ENCODE measurements at regions not wholly inside any gene's neighbourhood (a gene's known extent, or its start where the extent isn't known, plus 50 kb on each side); places are given as distances from the start of the nearest gene placed in this dataset.

- TF ChIP-seq POLR2AphosphoS5 (IDR thresholded peaks at IDR 0.05) (no peak), POLR2A (IDR thresholded peaks at IDR 0.05) (no peak), CTCF (IDR thresholded peaks at IDR 0.05) (no peak)
- no peaks in the 10 kb centered on the region for H3K27me3 ChIP-seq
- no peaks in the 10 kb centered on the region for H3K9me3 ChIP-seq
- H3K4me1 ChIP-seq: no peaks in the 10 kb centered on the region
- intact Hi-C loops (cut with DNase I; ENCODE audit: low total_unique reads): no loop called here
- H3K36me3 ChIP-seq: no peaks in the 10 kb centered on the region
- no peak for DNase-seq (ENCODE audit: low spot score in 2 of 2)
- no peak overlapping the region for H3K4me3 ChIP-seq
- no peak overlapping the region for H3K27ac ChIP-seq
Observed at GRCh38 chr14:76696361-76696760, 64.9 kb upstream of the VASH1 start.

GRCh38 chr14:76696791-76697190 is 64.5 kb upstream of the VASH1 start:
- H3K27ac ChIP-seq: no peak overlapping the region
- H3K36me3 ChIP-seq: no peaks in the 10 kb centered on the region
- TF ChIP-seq CTCF (IDR thresholded peaks at IDR 0.05): no peak
- TF ChIP-seq POLR2A (IDR thresholded peaks at IDR 0.05): no peak
- no peak for TF ChIP-seq POLR2AphosphoS5 (IDR thresholded peaks at IDR 0.05)
- no peaks in the 10 kb centered on the region for H3K4me1 ChIP-seq
- intact Hi-C loops (cut with DNase I; ENCODE audit: low total_unique reads): no loop called here
- no peaks in the 10 kb centered on the region for H3K27me3 ChIP-seq
- DNase-seq (ENCODE audit: low spot score in 2 of 2): no peak
- H3K4me3 ChIP-seq: no peak overlapping the region
- no peaks in the 10 kb centered on the region for H3K9me3 ChIP-seq

GRCh38 chr14:76697246-76697905 is 63.9 kb upstream of the VASH1 start:
- no peak overlapping the region for H3K27ac ChIP-seq

GRCh38 chr14:76698191-76698590 is 63.1 kb upstream of the VASH1 start:
- Histone ChIP-seq H3K36me3 (no peaks in the 10 kb centered on the region), H3K9me3 (no peaks in the 10 kb centered on the region), H3K27ac (no peak overlapping the region), H3K4me1 (no peaks in the 10 kb centered on the region), H3K4me3 (no peak overlapping the region), H3K27me3 (no peaks in the 10 kb centered on the region)
- intact Hi-C loops (cut with DNase I; ENCODE audit: low total_unique reads): no loop called here
- DNase-seq (ENCODE audit: low spot score in 2 of 2): peak in 1 of 2 donors; percentile 10
- TF ChIP-seq CTCF (IDR thresholded peaks at IDR 0.05) (no peak), POLR2A (IDR thresholded peaks at IDR 0.05) (no peak), POLR2AphosphoS5 (IDR thresholded peaks at IDR 0.05) (no peak)

More at GRCh38 chr14:76697246-76697905, 63.9 kb upstream of the VASH1 start:
- TF ChIP-seq POLR2AphosphoS5 (IDR thresholded peaks at IDR 0.05) (no peak), POLR2A (IDR thresholded peaks at IDR 0.05) (no peak), CTCF (IDR thresholded peaks at IDR 0.05) (no peak)
- DNase-seq (ENCODE audit: low spot score in 2 of 2): peak in 1 of 2 donors; percentile 3
- Histone ChIP-seq H3K36me3 (no peaks in the 10 kb centered on the region), H3K4me1 (no peaks in the 10 kb centered on the region), H3K27me3 (no peaks in the 10 kb centered on the region), H3K4me3 (no peak overlapping the region), H3K9me3 (no peaks in the 10 kb centered on the region)
- intact Hi-C loops (cut with DNase I; ENCODE audit: low total_unique reads): no loop called here

GRCh38 chr14:76698631-76699030 is 62.6 kb upstream of the VASH1 start:
- H3K27me3 ChIP-seq: no peaks in the 10 kb centered on the region
- no peaks in the 10 kb centered on the region for H3K4me1 ChIP-seq
- no peak for TF ChIP-seq CTCF (IDR thresholded peaks at IDR 0.05)
- TF ChIP-seq POLR2AphosphoS5 (IDR thresholded peaks at IDR 0.05): no peak
- no peak for TF ChIP-seq POLR2A (IDR thresholded peaks at IDR 0.05)
- no peaks in the 10 kb centered on the region for H3K36me3 ChIP-seq
- H3K9me3 ChIP-seq: no peaks in the 10 kb centered on the region
- intact Hi-C loops (cut with DNase I; ENCODE audit: low total_unique reads): no loop called here
- no peak for DNase-seq (ENCODE audit: low spot score in 2 of 2)
- H3K27ac ChIP-seq: no peak overlapping the region
- H3K4me3 ChIP-seq: no peak overlapping the region

Data from breast epithelium (tissue), 4 donors.